AML-193 (cell line): ENCODE measurements at regions not wholly inside any gene's neighbourhood (a gene's known extent, or its start where the extent isn't known, plus 50 kb on each side); places are given as distances from the start of the nearest gene placed in this dataset.

Experiments
- DNase-seq, 2 experiments: peaks; one replicate each; lab custom pipeline; 2025; lab: John Stamatoyannopoulos, UW

DNA sequence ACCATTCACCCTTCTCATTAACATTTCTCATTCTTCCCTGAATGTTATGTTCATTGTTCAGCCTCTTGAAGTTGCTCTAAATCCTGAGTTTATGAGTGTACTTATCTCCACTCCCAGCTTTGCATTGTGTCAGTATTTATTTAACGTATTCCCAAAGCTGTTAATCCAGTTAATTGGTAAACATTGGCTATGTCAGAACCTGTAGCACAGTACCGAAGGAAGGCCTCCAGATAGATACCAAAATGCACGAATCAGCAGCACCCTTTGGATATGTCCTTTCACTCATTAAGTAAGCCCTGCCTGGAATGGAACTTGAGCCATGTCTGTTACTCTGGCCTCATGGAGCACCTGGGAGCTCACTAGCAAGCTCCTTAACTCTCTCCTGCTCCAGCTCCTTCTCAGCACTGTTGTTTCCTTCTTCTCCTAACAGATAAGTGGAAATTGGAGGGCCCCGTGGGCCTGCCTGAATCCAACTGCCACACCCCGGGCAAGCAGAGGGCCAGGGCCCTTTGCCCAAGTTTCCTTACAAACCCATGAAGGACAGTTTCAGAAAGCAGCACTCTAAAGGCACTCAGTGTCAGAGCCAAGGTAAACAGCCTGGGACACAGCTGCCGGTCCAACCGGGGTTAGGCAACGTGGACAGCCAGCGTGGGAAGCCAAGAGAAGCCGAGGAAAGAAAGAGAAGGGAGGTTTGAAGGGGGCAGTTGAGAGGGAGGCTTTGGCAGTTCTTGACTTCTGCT is 155.0 kb upstream of the SERP2 start:
- DNase-seq = no peak

DNA sequence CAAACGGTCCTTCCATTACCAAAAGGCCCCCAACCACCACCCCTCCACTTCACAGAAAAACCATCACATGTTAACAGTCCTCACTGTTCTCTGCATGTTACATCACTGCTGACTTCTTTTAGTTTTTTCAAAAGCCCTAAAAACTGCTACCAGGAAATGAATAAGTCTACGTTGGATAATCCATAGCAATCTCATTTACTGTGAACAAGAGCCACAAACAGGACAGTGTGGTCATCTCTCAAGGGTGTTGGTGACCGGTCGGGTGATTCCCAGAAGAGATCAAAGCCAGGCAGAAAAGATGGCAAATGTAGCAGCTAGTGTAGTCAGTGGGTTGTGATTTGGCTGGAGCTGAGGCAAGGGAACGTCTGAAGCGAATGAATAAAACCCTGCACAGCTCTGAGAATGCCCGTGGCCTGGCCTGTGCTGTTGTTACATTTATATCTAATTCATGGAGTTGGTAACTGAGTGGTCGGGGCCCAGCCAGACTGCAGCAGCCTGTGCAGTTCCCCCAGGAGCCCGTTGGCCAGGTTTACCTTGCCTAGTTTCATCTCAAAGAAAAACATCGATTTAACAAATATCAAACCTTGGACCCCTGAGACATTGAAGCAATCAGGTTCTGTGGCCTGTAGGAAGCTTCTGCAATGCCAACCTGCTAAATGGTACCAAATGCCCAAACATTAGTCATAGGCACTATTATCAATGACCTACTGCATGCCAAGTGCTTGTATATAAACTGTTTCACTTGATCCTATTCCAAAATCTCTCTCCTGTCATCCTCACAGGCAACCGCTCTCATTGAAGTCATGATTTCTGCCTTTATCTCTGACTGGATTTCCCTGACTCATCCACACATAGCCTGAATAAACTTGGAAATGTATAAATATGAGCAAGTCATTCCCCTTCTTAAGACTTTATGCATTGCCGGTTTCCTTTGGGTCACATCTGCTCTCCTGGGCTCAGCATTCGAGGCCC is 153.8 kb upstream of the SERP2 start:
- no peak for DNase-seq

DNA sequence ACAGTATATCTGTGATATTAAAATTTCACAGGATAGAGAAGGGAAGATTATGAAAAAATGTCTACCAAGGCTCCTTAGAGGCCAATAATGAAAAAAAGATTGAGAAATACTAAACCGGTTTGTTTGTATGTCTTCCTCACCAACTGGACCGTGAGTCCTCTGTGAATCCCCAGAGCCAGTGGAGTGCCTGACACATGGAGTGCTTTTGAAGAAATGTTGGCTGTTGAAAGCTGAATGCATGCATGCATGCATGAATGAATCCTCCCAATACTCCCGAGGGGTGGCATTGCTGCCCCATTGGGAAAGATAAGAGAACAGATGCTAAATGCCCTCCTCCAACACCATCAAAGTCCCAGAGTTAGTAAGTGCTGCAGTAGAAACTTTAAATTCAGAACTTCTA is 152.7 kb upstream of the SERP2 start:
- no peak for DNase-seq

DNA sequence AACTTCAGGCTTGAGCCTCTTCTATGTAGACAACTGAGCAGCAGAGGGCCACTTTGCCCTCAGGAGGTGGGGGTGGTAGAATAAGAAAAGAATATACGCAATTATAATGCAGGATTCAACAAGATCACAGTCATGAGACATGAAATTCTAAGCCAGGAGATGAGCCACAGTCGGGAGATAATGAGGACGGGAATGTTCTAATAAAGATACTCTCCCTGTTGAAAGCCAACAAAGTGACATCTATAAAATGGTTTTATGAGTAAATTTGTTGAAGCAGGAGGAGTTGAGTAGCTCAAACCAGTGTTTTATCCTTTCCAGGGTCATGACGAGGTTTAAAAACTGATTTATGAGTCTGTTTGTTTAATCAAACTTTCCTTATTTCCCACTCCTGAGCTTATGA is 152.0 kb upstream of the SERP2 start:
- DNase-seq = no peak

DNA sequence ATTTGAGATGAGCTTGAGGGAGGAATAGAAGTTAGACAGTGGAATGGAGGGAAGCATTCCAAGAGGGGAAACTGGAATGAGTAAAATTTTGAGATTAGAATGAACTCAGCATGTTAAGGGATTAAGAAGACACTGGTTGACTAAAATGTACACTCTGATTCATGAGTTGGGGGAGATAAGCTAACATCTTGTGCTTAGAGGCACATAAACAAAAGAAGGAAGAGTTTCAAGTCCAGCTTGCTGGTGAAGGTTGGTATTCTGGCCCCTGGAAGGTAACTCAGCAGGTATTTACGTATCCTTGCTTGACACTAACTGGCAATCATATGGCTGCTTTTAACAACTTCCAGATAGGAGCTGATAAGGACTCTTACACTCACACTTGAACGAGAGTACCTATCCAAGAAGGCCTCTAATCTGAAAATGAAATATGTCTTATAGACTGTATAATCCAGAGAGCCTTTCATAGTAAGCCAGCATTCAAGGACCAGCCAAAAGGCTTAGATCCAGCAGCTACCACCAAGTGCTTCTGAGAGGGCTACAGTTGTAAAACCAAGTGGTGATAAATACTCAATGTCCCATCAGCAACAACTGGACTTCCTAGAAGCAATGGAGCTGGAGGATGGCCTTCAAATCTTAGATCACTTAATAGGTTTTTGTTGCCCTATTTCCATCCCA is 149.7 kb upstream of the SERP2 start:
- no peak for DNase-seq

DNA sequence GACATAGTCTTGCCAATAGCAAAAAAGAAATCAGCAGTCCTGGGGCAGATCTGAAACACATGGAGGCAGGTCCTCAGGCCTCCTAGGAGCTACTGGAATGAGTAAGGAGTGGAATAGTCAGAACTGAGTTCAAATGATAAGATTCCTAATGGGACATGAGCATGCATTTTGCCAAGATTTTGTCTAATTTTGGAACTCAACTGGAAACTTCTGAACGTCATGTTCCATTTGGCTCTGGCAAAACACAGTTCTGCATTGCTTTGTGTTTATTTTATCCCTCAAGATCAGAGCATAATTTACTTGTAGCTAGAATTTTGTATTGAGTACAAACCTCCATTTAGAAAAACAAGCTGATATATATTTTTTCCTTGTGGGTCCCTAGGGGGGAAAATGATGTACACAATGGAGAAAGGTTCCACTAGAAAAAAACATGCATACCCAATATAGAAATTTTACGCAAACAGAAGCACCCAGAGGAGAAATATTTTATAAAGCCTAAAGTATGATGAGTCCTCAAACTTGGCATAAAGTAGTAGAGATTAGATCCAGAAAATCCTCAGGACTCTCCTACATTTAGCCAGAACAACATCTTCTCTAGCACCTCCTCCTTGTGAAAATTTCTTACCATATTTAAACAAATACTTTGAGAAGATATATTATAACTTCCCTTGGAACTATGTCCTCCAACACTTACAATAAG is 149.0 kb upstream of the SERP2 start:
- DNase-seq = no peak

DNA sequence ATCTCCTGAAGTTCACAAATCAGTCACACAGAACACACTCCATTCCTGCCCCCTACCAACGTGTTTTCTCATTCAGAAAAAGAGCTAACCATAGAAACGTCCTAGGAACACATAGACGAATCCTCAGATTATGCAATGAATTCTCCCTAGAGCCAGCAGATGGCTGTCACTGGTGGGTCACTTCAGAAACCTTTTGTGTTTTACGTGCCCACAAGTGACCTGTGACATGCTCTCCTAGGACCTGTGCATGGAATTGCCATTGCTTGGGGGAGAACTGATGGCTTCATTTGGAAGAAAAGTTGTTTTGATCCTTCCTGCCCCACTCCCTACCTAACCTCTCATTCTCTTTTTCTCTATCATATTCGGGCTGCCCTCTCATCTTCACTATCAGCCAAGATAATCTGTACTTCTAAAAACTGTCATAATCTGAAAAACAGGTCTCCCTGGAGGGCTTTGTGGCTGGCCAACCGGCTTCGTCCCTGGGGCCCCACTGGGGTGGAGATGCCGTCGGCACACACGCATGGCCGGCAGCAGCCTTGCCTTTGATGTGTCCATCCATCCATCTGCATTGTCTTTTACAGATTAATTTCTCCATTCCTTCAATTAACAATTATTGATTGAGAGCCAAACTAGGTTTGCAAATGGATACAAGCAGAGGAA is 144.1 kb upstream of the SERP2 start:
- no peak for DNase-seq

DNA sequence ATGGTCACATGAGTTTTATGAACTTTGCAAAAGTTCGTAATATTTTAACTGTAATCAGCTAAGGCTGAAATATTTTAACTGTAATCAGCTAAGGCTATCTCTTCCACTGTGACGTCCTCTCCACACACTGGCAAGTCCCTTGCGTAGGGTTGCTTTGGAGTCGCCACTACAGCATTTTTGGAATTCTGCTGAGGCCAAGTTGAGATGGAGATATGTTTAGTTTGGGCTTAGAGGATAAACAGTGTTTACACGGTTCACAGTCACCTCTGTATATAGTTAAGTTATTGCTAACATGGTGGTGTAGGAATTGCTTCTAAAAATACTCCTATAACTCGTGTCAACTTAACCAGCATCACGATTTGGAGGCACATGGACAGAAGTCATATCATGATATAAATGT is 143.6 kb upstream of the SERP2 start:
- DNase-seq = no peak

DNA sequence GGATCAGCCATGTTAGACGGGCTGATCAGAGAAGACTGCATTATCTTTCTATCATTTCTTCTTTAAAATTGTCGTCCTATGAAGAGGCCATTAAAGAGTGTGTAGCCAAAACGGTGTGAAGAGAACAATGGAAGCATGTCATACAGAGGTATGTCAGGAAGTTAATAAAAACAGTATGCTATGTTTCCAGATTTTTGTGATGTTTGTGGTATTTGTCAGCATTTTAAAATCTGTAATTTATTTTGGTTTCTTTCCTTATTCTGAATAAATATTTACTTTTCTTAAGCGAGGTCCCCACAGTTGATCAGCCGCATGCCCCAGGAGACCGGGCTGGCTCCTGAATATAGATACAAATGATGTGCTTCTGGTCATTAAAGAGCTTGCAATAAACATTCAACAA is 142.9 kb upstream of the SERP2 start:
- DNase-seq = no peak

DNA sequence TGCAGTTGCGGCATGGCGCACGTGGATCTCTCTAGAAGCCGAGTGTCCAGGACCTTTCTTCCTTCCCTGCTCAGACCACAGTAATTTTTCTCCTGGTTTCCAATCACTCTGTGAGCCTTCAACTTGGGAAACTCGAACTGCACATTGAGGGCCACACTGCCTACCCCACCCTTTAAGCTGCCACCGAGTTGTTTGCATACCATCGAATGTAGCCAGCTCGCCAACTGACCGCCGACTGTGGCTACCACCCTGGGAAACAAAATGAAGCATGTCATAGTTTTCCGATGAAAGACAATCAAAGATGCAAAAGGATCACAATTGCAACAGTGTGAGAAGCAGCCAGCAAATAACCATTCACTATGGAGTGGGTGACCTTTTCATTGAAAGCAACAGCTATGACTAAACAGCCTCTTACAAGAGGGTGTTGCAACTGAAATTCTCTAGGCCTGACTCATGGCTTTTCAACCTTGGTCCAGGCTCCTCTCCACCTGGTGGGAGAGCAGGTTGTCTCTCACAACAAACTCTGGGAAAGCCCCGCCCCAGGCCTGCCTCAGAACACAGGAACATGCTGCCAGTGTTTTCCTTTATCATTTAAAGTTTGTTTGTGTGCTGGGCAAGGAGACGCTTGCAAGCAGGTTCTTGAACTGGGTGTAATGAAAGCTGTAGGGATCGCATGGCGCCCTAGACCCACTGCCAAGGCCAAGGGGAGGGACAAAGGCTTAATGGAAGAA is 141.7 kb upstream of the SERP2 start:
- no peak for DNase-seq

DNA sequence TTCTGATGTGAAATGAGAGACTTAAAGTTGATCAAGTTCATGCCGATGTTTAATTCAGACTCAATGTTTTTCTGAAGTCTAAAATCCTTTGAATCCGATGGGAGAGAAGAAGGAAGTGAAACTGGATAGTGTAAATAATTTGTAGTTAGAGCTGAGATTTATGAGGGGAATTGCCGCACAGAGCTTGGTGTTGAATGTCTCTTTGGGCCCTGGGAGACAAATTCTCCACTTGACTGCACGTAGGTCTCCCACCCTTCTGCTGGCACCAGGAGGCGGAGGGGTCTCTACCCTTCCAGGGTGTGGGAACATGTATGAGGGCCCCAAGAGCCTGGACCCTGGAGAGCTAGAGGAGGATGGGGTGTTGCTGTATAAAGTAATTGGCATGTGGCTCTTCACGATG is 140.8 kb upstream of the SERP2 start:
- no peak for DNase-seq

DNA sequence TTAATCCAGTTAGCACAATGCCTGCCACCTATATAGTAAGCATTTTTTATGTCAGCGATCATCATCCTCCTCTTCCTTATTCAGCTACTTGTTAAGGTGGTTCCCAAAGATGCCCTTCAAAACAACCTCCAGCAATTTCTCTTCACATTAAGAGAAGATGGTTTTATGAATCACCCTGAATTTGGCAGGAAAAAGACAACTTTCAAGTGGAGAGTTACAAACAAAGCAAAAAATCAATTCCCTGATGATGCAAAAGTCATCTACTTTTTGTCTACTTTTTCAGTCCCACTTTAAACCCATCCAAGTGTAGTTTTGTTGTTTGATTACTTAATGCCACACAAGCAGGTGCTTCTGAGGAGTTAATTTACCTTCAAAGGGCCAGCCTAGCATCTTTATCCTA is 139.1 kb upstream of the SERP2 start:
- DNase-seq = no peak

DNA sequence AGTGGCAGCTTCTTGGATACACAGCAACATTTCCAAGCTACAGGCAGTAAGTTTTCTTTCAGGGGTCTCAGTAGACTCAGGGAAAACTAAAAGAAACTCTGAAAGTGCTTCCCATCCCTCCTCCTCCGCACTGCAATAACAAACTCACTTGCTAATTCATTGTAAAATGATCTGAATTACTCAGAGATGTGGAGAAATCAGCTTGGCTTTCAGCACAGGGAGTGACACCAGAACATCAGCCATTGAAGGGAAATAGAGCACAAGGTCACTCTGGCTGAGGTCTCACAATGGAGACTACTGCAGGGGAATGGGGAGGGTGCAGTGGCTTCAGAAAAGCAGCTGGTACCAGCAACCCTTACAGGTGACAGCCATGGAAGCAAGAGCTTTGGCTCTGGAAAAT is 137.3 kb upstream of the SERP2 start:
- no peak for DNase-seq

DNA sequence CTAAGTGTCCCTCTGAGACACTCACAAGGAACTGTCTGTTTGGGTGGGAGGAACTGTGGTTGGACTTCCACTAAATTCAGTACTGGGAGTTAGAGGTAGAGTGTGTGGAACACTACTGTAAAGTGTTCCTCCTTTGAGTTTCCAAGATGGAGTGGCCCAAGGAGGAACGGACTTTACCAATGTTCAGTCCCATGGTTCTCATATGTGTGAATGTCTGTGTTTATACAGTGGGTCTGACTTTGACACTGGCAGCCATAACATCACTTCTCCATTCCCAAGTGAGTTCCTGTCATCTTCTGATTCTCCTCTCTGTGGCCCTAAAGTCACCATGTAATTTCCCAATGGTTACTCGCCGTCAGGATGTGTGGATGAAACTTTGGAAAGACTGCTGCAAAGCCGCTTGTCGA is 136.8 kb upstream of the SERP2 start:
- DNase-seq = no peak

DNA sequence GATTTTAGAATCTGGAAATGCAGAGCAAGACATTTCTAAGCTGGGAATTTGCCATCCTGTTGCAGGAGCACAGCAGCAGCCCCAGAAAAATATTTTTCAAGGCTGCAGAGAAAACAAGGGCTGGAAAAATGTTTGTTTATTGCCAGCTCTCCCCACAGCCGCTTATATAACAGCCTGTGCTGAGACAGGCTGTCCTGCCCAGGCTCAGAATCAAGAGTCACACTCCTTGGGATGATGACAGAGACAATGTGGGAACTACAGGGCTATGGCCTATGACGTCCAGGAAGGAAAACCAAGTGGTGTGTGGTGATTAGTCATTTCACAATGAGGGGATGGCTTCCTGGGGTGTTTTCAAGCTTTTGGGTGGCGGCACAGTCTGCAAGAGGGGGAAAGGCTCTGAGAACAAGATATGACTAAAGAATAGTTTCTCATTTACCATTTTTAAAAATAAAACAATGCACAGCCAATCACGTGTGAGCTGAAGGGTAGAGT is 136.3 kb upstream of the SERP2 start:
- DNase-seq = no peak

DNA sequence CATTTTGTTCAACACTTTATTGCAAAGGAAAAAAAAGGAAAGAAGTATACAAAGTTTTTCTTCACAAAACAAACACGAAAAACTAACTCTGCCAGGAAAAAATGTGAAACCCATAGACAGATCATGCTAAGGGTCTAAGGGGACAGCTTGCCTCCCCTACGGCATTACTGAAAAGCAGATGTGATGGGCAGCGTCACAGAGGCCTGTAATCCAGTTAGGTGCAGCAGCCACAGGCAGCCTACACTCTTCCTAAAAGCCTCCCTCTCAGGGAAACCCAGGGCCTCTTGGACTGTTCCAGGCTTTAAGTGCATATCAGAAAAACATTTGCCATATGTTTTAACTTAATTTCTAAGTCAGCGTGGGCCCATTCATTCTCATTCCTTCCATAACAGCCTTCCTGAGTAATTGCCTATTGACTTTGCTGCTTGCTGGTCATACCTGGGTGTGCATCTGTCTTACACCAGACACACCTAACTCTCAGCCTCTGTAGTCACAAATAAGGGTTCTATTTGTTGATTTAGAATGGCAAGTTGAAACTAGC is 135.7 kb upstream of the SERP2 start:
- DNase-seq = no peak

DNA sequence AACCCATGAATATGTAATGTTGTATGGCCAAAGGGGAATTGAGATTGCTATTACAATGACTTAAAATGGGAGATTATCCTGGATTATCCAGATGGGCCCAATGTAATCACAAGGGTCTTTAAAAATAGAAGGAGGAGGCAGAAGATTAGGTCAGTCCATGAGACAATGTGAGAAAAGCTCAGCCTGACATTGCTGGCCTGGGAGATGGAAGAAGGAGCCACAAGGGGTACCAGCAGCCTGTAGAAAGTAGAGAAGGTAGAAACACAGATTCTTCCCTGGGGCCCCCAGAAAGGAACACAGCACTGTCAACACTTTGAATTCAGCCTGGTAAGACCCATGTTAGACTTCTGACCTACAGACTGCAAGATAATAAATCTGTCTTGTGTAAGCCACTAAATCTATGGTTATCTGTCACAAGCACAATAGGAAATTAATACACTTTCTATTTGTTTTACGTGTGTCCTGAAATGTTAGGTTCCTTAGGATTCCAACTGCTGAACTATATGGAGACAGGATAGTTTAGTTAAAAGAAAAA is 132.9 kb upstream of the SERP2 start:
- no peak for DNase-seq

DNA sequence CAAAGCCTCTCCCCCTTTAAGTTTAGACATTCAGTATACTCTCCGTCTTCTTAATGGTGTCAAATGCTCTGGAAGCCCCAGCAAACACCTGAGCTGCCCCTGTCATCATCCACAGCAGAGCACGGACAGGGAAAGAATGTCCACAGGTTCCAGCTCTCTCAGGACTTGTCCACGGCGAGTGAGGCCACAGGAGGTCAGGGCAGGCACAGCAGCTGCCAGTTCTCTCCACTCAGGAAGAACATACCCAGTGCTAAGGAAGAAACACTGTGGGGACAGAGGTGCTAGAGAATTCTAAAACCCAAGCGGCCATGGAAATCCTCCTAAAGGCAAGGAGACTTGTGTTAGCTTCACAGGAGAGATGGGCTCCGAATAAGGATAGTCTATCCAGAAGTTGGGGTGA is 132.0 kb upstream of the SERP2 start:
- no peak for DNase-seq

DNA sequence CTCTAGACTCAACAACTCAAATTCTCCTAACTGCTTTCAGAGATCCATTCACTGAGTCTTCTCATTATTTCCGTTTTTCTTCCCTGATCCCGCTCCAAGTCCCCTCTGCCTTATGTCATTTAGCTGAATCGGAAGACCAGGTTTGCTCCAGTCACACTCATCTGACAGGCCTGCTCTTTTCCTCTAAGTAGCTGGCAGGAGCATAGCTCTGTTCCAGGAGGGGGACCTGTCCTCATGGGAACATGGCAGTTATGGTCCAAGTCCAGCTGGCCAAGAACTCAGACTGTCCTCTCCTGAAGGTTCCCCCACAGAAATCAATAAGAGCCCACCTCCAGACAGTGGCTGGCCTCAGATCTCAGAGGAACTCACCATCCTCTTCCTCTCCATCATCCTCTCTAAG is 130.9 kb upstream of the SERP2 start:
- no peak for DNase-seq

DNA sequence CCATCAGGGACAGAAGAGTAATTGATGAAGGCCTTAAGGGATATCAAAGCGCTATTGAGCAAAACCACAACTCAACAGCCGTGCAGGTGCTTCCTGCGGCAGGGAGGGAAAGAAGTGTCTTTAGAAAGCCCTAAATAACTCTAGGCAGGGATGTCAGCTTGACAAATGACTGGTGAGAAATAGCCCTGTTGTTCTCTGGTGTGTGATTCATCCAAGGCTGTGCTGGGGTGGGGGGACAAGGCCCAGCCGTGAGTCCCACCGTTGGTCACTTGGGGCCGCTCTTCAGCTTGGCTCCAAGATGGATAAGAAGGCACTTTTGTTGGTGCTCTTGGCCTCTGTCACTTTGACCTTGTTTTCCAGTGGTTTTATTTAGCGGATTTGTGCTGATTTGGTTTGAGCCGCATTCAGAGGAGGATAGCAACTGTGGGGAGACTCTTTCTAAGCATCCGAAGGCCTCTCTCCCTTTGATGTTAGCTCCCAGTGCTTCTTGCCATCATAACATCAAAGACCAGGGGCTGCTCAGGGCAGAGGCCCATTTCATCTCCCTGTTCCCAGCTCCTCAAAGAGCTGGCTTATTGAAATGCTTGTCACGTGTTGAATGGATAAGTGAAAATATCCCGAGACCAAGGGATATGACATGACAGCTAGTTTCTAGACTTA is 130.3 kb upstream of the SERP2 start:
- peak in 1 of 2 experiments; percentile 13 for DNase-seq
